Endothelial cell of umbilical vein (primary cell): ENCODE measurements at regions not wholly inside any gene's neighbourhood (a gene's known extent, or its start where the extent isn't known, plus 50 kb on each side); places are given as distances from the start of the nearest gene placed in this dataset.
"Not testable (repeated sequence)": the region's sequence is repeated elsewhere in the genome, so short reads cannot be mapped to it uniquely, and the experiment has no call there.

Source experiments
- BruUV-seq: library from RNA; stranded (reverse); fragments of 400-500 nt; replicated peaks from 2 replicates; lab custom pipeline; 2021; lab: Mats Ljungman, UMichigan
- CTCF ChIA-PET: fragments of 300-600, 350-600 bp; sonication (Branson Sonifier 250); formaldehyde crosslinking; loops from one replicate; lab custom pipeline; 2021; ENCODE audit warnings: antibody characterized with exemption, inconsistent platforms; lab: Charles Lee
- POLR2A ChIA-PET: fragments of 300-600, 350-600 bp; sonication (Branson Sonifier 250); formaldehyde crosslinking; loops from one replicate; lab custom pipeline; 2021; ENCODE audit warnings: antibody characterized with exemption, inconsistent platforms; lab: Charles Lee
- DNase-seq: peaks from one replicate; pipeline ENCODE4 v3.0.0-alpha.2; 2011; ENCODE audit warnings: low read depth, low spot score
- FAIRE-seq: peaks from 2 replicates; lab custom pipeline; 2011; peaks lifted over from hg19 to GRCh38; lab: Jason Lieb, UNC
- H2AFZ ChIP-seq: 2 replicates; pipeline ENCODE4 v1.6.0; 2012; ENCODE audit warnings: low read depth, low read length, control low read depth, inconsistent platforms
- H3K27ac ChIP-seq: 2 replicates; pipeline ENCODE4 v1.5.1; 2011; ENCODE audit warnings: low read depth, mild to moderate bottlenecking, control low read depth, low read length, moderate library complexity; ENCODE audit not compliant: insufficient read depth
- H3K27me3 ChIP-seq, 2 experiments: 2 replicates each; pipeline versions ENCODE4 v1.6.0 to v1.6.1; 2011; ENCODE audit warnings: low read length in 2 of 2, mixed read lengths in 1 of 2; ENCODE audit not compliant: control insufficient read depth in 2 of 2, insufficient read depth in 2 of 2
- H3K36me3 ChIP-seq, 2 experiments: 2 replicates in 1 of 2; 3 replicates in 1 of 2; pipeline ENCODE4 v1.5.1; 2011; ENCODE audit warnings: low read length in 2 of 2, mild to moderate bottlenecking in 1 of 2, moderate library complexity in 1 of 2; ENCODE audit not compliant: control insufficient read depth in 2 of 2, insufficient read depth in 2 of 2; ENCODE audit errors: extremely low read depth in 1 of 2
- H3K4me1 ChIP-seq: 3 replicates; pipeline ENCODE4 v1.5.1; 2011; ENCODE audit warnings: mild to moderate bottlenecking, low read length; ENCODE audit not compliant: control insufficient read depth, insufficient read depth; ENCODE audit errors: extremely low read depth
- H3K4me2 ChIP-seq: 2 replicates; pipeline ENCODE4 v1.6.1; 2011; ENCODE audit warnings: low read length, control low read depth, mixed read lengths; ENCODE audit not compliant: insufficient read depth
- H3K4me3 ChIP-seq, 3 experiments: fragments of 200-600 bp in 1 of 3; sonication (generic), shearing (Covaris generic) in 1 of 3; replicated peaks in 1 of 3; 2 replicates each; pipeline ENCODE4 v1.5.1; 2011 to 2016; ENCODE audit warnings: control low read depth in 3 of 3, low read length in 3 of 3, mild to moderate bottlenecking in 2 of 3, inconsistent platforms in 1 of 3, low read depth in 1 of 3, moderate library complexity in 1 of 3; ENCODE audit not compliant: insufficient read depth in 1 of 3
- H3K79me2 ChIP-seq: 2 replicates; pipeline ENCODE4 v1.6.0; 2012; ENCODE audit warnings: low read length, inconsistent platforms; ENCODE audit not compliant: control insufficient read depth, insufficient read depth
- H3K9ac ChIP-seq: replicated peaks from 2 replicates; pipeline ENCODE3; 2011; ENCODE audit warnings: low read length, control low read depth; ENCODE audit not compliant: insufficient read depth; ENCODE audit errors: extremely low read depth
- H3K9me1 ChIP-seq: replicated peaks from 3 replicates; pipeline ENCODE4 v1.6.0; 2011; ENCODE audit warnings: mild to moderate bottlenecking, low read length; ENCODE audit not compliant: control insufficient read depth, insufficient read depth; ENCODE audit errors: extremely low read depth
- H3K9me3 ChIP-seq: replicated peaks from 2 replicates; pipeline ENCODE4 v1.5.1; 2012; ENCODE audit warnings: low read length, inconsistent platforms; ENCODE audit not compliant: control insufficient read depth, insufficient read depth
- H4K20me1 ChIP-seq: replicated peaks from 2 replicates; pipeline ENCODE3; 2011; ENCODE audit warnings: mild to moderate bottlenecking, low read length; ENCODE audit not compliant: control insufficient read depth, insufficient read depth; ENCODE audit errors: extremely low read depth
- EZH2 ChIP-seq: IDR thresholded peaks from 2 replicates; pipeline ENCODE4 v1.6.1; 2012; ENCODE audit warnings: borderline replicate concordance, low read depth, mild to moderate bottlenecking, moderate library complexity, low read length, inconsistent platforms; ENCODE audit not compliant: severe bottlenecking
- FOS ChIP-seq: IDR thresholded peaks from 2 replicates; pipeline ENCODE4 v1.6.1; 2011; ENCODE audit warnings: mild to moderate bottlenecking, low read length, moderate library complexity, borderline replicate concordance; ENCODE audit not compliant: insufficient read depth
- POLR2A ChIP-seq: IDR thresholded peaks from 2 replicates; pipeline ENCODE4 v1.6.1; 2012; ENCODE audit warnings: low read depth, mild to moderate bottlenecking, control low read depth, low read length
- dilution Hi-C: fragments of 300-500 bp; cut with MboI; formaldehyde crosslinking; loops from one replicate; pipeline ENCODE4 v1.15.0; 2019; ENCODE audit warnings: low sequenced_read_pairs; ENCODE audit not compliant: extremely low pct_ligation_motif_present
- intact Hi-C: fragments of 100-400 bp; cut with micrococcal nuclease; formaldehyde crosslinking; loops from one replicate; pipeline ENCODE4 v1.10.0; 2022

DNA sequence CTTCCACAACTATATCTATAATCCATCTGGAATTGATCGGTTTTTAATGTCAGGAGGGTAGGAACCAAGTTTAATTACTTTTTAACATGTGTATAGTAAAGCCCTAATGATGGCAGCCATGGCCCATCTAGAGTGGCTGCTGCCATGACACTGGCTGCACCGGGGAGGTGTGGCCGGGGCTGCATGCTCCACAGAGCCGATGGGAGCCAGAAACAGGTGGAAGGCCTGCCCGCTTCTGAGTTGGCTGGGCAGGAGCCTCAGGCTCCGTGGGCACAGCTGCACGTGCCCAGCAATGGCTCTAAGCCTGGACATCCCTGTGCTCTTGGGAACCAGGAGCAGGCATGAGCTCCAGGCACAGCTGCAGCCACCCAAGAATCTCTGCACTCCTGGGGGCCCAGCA lies 73.0 kb downstream of the GBP6 start:
- CTCF ChIA-PET, result no interaction called here
- TF ChIP-seq EZH2 (no peak), POLR2A (no peak), FOS (no peak)
- FAIRE-seq, result no peak

DNA sequence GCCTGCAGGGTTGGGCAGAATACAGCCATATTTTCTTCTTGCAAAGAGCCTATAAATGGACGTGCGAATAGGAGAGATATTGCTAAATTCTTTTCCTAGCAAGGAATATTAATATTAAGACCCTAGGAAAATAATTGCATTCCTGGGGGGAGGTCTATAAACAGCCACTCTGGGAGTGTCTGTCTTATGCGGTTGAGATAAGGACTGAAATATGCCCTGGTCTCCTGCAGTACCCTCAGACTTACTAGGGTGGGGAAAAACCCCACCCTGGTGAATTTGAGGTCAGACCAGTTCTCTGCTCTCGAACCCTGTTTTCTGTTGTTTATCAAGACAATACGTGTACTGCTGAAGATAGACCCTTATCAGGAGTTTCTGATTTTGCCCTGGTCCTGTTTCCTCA lies 74.4 kb downstream of the GBP6 start:
- H3K9ac ChIP-seq, H3K36me3 ChIP-seq, H2AFZ ChIP-seq, H3K4me3 ChIP-seq, H4K20me1 ChIP-seq, H3K4me2 ChIP-seq, POLR2A ChIA-PET, intact Hi-C loops, H3K4me1 ChIP-seq, dilution Hi-C loops, BruUV-seq, CTCF ChIA-PET, H3K27ac ChIP-seq, H3K9me1 ChIP-seq, FAIRE-seq, H3K79me2 ChIP-seq, H3K9me3 ChIP-seq, H3K27me3 ChIP-seq, DNase-seq: not testable (repeated sequence)

More for the DNA sequence above, 73.0 kb downstream of the GBP6 start:
- Histone ChIP-seq H3K36me3 (no peaks in the 10 kb centered on the region), H3K4me1 (no peaks in the 10 kb centered on the region), H4K20me1 (no peaks in the 10 kb centered on the region), H3K4me3 (no peak overlapping the region), H3K9ac (no peak overlapping the region), H3K79me2 (no peaks in the 10 kb centered on the region), H2AFZ (no peak overlapping the region), H3K9me3 (no peaks in the 10 kb centered on the region), H3K9me1 (no peaks in the 10 kb centered on the region), H3K27me3 (peaks cover 2 to 10% of the 10 kb centered on the region in 2 experiments), H3K4me2 (no peak overlapping the region), H3K27ac (no peak overlapping the region)
- BruUV-seq, result no TSS peak
- intact Hi-C loops (no loop called here), dilution Hi-C loops (no loop called here)
- POLR2A ChIA-PET, result no interaction called here
- no peak for DNase-seq
